Coronary artery (tissue), 2 donors: ENCODE measurements at regions not wholly inside any gene's neighbourhood (a gene's known extent, or its start where the extent isn't known, plus 50 kb on each side); places are given as distances from the start of the nearest gene placed in this dataset.

ENCODE experiments used
- DNase-seq: peaks from one replicate; pipeline ENCODE4 v3.0.0-alpha.2; 2017; ENCODE audit warnings: low spot score
- H3K27ac ChIP-seq, 2 donors: fragments of 200-600 bp; sonication (generic); one replicate each; pipeline ENCODE4 v1.5.1; 2016 to 2019
- H3K4me3 ChIP-seq: fragments of 200-600 bp; sonication (generic); 2 replicates; pipeline ENCODE4 v1.5.1; 2016; ENCODE audit warnings: mild to moderate bottlenecking, moderate library complexity
- TF ChIP-seq, protein P1 (sequence below): fragments of 200-600 bp; sonication (generic); IDR thresholded peaks from one replicate; pipeline ENCODE4 v1.5.1; 2019; ENCODE audit warnings: antibody characterized with exemption

GRCh38 chr3:135559802-135560201 lies 405.7 kb upstream of the PPP2R3A start:
- DNase-seq, result no peak
- H3K4me3 ChIP-seq, result no peak overlapping the region
- TF ChIP-seq, protein P1, sequence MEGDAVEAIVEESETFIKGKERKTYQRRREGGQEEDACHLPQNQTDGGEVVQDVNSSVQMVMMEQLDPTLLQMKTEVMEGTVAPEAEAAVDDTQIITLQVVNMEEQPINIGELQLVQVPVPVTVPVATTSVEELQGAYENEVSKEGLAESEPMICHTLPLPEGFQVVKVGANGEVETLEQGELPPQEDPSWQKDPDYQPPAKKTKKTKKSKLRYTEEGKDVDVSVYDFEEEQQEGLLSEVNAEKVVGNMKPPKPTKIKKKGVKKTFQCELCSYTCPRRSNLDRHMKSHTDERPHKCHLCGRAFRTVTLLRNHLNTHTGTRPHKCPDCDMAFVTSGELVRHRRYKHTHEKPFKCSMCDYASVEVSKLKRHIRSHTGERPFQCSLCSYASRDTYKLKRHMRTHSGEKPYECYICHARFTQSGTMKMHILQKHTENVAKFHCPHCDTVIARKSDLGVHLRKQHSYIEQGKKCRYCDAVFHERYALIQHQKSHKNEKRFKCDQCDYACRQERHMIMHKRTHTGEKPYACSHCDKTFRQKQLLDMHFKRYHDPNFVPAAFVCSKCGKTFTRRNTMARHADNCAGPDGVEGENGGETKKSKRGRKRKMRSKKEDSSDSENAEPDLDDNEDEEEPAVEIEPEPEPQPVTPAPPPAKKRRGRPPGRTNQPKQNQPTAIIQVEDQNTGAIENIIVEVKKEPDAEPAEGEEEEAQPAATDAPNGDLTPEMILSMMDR, result no peak
- no peak overlapping the region for H3K27ac ChIP-seq

DNA sequence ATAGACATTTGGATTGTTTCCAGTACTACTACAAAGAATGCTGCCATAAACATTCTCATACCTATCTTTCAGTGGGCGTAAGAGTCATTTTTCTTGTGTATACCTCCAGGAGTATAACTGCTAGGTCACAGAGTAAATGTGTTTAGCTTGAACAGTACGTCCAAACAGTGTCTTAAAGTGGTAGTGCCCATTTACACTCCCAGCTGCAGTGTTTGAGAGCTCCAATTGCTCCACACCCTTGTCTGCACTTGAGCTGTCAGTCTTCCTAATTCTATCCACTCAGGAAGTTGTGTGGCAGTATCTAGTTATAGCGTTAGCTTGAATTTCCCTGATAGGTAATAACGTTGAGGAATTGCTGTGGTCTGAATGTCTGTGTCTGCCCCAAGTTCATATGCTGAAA lies 404.7 kb upstream of the PPP2R3A start:
- Histone ChIP-seq H3K4me3 (no peak overlapping the region), H3K27ac (no peak overlapping the region)
- no peak for DNase-seq
- TF ChIP-seq, protein P1, result no peak

DNA sequence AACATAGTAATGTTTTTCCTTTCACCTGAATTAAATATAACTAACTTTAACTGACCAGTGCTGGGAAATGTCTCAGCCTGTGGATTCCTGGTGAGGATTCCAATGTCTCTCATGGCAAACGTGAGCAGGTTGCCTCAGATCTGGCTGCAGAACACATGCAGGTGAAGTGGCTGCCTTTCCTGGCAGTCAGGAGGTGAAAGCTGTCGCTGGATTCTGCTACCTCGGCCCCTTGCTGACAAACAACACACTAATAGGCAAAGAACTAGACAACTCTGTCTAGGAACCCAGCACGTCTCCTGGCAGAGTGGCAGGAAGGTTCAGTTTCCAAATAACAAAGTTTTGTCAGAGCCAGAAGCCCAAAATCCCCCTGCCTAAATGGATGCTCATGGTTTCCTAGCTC lies 400.8 kb upstream of the PPP2R3A start:
- no peak for DNase-seq
- TF ChIP-seq, protein P1, result no peak
- Histone ChIP-seq H3K4me3 (no peak overlapping the region), H3K27ac (no peak overlapping the region)

GRCh38 chr3:135565546-135565945 lies 400.0 kb upstream of the PPP2R3A start:
- TF ChIP-seq, protein P1, result no peak
- no peak for DNase-seq
- H3K27ac ChIP-seq, result no peak overlapping the region
- no peak overlapping the region for H3K4me3 ChIP-seq

- no peak overlapping the region for H3K4me3 ChIP-seq
- H3K27ac ChIP-seq, result no peak overlapping the region
- TF ChIP-seq, protein P1, result no peak
- DNase-seq, result no peak
These were observed 398.3 kb upstream of the PPP2R3A start for GRCh38 chr3:135567223-135567622.

GRCh38 chr3:135576751-135577150 lies 388.8 kb upstream of the PPP2R3A start:
- no peak overlapping the region for H3K4me3 ChIP-seq
- no peak for DNase-seq
- TF ChIP-seq, protein P1, result no peak
- no peak overlapping the region for H3K27ac ChIP-seq

- Histone ChIP-seq H3K27ac (no peak overlapping the region), H3K4me3 (no peak overlapping the region)
- no peak for DNase-seq
- TF ChIP-seq, protein P1, result no peak
These were observed 383.7 kb upstream of the PPP2R3A start for GRCh38 chr3:135581806-135582205.
